ENCODE measurements at regions not wholly inside any gene's neighbourhood (a gene's known extent, or its start where the extent isn't known, plus 50 kb on each side); places are given as distances from the start of the nearest gene placed in this dataset.

- TF ChIP-seq, protein P1, sequence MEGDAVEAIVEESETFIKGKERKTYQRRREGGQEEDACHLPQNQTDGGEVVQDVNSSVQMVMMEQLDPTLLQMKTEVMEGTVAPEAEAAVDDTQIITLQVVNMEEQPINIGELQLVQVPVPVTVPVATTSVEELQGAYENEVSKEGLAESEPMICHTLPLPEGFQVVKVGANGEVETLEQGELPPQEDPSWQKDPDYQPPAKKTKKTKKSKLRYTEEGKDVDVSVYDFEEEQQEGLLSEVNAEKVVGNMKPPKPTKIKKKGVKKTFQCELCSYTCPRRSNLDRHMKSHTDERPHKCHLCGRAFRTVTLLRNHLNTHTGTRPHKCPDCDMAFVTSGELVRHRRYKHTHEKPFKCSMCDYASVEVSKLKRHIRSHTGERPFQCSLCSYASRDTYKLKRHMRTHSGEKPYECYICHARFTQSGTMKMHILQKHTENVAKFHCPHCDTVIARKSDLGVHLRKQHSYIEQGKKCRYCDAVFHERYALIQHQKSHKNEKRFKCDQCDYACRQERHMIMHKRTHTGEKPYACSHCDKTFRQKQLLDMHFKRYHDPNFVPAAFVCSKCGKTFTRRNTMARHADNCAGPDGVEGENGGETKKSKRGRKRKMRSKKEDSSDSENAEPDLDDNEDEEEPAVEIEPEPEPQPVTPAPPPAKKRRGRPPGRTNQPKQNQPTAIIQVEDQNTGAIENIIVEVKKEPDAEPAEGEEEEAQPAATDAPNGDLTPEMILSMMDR (IDR thresholded peaks at IDR 0.05; ENCODE audit: borderline replicate concordance, extremely low read depth, low read length, poor library complexity, severe bottlenecking) = no peak
- no peak for TF ChIP-seq EZH2 (IDR thresholded peaks at IDR 0.05; ENCODE audit: borderline replicate concordance, low read depth, low read length, severe bottlenecking)
Observed at GRCh38 chr12:90456248-90456647, 498.7 kb downstream of the CCER1 start.
